GM21528 (cell line): ENCODE measurements at regions not wholly inside any gene's neighbourhood (a gene's known extent, or its start where the extent isn't known, plus 50 kb on each side); places are given as distances from the start of the nearest gene placed in this dataset.
"Not testable (repeated sequence)": the region's sequence is repeated elsewhere in the genome, so short reads cannot be mapped to it uniquely, and the experiment has no call there.

Experiments
- ATAC-seq: cut with Tn5 transposase; IDR thresholded peaks from one replicate; pipeline ENCODE4 v1.9.1; 2021; ENCODE audit warnings: mild to moderate bottlenecking, moderate library complexity; ENCODE audit not compliant: unreplicated experiment, low FRiP score

DNA sequence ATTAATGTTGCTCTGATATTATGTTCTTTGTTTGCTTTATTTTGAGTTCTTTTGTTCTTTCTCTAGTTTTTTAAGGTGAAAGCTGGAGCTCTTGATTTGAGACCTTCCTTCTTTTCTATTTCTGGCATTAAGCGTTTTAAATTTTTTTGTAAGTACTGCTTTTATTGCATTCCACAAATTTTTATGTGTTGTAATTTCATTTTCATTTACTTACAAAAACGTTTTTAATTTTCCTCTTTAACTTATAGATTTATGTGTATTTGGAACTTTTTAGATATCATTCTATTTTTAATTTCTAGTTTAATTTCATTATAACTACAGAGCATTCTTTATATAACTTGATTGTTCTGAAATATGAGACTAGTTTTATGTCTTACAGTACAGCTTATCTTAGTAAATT lies 395.6 kb downstream of the ETV1 start:
- no peak for ATAC-seq

DNA sequence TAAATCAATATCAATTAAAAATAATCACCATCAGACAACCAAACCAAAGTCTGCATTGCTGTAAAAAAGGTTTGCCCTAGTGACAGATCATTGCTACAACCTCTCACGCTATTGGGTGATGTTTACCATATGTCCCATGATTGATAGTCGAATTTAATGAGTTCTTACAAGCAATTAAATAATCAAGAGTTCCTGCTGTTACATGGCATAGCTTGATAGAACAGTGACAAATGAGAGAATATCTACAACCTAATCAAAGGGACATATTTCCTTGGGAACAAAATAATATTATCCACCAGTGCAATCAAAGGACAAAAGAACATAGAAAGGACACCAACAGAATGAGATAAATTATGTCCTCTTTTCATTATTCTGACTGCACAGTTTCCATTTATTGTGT lies 387.4 kb downstream of the ETV1 start:
- no peak for ATAC-seq

DNA sequence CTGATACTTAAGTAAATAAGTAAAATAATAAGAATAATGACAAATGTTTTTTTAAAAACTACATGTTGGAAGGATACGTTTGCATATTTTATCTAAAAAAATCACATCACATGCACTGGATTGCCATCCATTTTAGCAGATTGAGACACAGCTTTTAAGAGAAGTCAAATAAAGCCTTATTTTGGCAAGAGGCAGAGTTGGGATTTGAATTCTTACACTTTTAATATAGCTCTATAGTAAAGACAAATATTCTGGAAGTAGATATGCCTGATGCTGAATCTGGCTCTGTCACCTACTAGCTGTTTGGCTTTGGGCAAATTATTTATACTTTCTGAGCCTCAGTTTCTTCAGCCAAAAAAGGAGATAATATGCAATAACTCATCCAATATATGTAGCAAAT lies 386.4 kb downstream of the ETV1 start:
- no peak for ATAC-seq

DNA sequence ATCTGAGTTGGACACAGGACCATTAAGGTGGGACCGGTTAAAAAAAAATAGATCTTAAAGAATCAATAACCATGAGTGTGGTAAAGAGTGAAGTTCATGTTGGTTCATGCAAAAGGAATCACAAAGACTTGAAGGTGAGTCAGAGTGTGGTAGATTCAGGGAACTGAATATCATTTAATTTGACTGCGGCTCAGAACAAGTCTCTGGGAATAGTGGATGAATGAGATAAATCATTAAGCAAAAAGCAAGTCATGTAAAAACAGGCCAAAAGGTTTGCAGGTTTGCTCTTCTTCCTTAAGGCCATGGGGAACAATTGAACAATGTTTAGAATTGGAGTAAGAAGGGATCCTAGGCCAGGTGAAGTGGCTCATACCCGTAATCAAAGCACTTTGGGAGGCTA lies 385.8 kb downstream of the ETV1 start:
- no peak for ATAC-seq

DNA sequence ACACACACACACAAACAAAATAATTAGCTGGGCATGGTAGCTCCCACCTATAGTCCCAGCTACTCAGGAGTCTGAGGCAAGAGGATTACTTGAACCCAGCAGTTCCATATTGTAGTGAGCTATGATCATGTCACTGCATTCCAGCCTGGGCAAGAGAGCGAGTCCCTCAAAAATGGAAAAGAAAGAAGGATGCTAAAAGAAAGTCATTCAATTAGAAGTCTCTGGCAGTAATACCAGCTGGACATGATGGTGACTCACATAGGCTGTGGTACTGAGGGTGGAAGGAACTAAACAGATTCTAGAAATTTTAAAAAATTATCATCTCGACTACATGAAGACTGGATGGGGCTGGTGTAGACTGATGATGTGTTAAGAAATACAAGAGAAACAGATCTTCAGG lies 385.3 kb downstream of the ETV1 start:
- ATAC-seq: no peak

DNA sequence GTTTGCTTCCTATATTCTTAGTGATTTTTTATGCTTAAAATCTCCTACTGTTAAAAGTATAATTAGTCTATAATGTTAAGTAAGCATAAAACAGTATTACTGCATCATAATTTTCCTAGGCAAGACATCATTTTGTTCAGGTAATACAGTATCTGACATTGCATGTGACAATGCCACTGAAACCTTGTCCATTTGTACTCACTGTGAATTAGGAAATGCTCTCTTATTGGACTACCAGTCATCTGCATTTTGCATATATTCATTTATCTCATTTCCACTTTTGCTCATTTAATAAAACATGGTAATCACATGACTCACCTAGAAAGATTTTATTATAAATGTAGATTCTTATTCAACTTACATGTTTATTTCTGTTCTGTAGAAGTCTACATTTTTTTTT lies 379.1 kb downstream of the ETV1 start:
- no peak for ATAC-seq

DNA sequence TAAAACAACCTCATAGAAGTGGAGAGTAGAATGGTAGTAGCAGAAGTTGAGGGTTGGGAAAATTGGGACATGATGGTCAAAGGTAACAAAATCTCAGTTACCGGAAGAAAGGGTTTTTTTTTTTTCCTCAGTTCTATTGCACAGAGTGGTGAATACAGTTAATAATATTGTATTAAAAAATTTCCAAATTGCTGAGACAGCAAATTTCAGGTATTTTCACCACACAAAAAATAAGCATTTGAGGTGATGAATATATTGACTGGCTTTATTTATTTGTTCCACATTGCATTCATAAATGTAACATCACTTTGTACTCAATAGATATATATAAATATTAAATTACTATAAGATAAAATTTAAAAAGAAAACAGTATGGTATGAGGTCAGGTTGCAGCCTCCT lies 373.8 kb downstream of the ETV1 start:
- no peak for ATAC-seq

DNA sequence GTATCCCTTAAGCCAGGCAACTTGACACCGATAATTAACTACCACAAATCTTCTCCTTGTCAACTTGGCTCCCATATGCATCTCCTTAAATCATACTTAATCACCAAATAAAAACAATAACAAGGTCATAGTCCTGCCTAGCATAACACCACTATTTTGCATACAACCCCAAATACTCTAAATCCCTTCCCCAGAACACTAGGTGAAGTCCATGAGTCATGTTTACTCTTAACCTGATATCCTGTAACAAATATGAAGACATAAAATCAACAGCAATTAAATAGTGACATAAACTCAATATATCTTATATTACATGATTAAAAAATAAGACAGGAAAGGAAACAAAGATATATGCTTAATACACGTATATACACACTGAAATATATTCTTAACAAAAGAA lies 362.0 kb downstream of the ETV1 start:
- ATAC-seq: no peak

DNA sequence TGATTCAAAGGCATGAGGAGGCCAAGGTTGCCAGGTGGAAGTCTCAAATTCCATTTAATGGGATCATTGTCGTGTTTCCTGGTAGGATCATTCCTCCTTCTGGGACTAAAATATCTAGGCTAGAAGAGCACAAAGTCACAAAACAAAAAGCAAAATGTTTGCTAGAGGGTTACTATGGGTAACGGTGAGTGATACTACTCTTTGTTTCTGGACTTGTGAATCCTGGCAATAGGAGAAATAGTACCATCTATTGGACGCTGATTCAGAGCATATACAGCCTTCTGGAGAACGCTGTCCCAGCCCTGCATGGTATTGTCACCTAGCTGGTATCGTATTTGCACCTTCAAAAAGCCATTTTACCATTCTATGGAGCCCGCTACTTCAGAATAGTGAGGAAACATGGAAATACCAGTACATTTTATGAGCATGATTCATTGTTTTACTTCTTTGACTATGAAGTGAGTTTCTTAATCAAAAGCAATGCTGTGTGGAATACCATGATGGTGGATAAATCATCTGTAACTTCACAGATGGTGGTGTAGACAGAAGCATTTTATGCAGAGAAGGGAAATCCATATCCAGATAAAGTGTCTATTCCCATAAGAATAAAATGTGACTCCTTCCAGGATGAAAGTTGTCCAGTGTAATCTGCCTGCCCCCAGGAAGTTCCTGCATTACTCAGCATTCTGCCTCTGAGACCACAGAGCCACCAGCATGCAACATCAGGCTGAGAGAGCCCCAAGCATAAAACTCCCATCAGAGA lies 361.0 kb downstream of the ETV1 start:
- no peak for ATAC-seq

DNA sequence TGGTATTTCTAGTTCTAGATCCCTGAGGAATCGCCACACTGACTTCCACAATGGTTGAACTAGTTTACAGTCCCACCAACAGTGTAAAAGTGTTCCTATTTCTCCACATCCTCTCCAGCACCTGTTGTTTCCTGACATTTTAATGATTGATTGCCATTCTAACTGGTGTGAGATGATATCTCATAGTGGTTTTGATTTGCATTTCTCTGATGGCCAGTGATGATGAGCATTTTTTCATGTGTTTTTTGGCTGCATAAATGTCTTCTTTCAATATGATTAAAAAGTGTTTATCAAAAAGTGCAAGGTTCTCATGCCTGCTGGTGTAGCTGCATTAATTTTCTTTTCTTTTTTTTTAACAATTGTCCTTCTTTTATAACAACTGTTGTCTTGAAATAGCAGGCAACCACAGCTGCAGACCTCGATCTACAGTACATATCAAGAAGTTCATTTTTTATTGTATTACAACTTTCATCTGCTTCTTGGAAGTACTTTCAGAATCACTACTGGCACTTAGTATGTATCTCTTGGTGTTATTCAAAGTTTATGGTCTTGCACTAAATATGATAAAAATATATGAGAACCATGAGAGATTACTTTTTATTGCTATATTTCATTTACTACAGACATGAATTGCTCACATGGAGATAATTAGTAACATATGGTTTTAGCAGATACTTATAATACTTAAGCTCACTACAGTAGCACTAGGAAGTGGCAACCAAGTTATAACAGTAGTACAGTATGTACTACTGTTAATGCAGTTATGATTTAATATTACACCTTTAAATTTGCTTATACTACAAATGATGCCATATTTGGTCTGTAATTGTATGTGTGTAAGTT lies 358.0 kb downstream of the ETV1 start:
- not testable (repeated sequence) for ATAC-seq

DNA sequence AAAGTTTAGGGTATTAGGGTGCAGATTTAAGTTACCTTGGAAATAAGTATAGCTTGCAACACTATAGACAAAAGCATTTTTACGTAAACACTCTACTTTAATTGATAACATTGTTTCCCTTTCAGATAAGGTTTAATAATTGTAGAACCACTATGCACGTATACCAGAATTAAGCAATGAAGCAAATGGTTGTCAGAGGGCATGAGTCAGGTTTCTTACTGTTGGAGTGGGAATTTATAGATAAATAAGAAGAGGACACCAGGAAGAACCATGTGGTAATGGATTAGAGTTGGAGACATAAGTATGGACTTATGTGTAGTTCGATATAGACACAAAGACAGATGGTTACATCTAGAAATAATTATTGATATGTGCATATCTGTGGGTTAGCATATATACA lies 355.6 kb downstream of the ETV1 start:
- ATAC-seq: no peak

DNA sequence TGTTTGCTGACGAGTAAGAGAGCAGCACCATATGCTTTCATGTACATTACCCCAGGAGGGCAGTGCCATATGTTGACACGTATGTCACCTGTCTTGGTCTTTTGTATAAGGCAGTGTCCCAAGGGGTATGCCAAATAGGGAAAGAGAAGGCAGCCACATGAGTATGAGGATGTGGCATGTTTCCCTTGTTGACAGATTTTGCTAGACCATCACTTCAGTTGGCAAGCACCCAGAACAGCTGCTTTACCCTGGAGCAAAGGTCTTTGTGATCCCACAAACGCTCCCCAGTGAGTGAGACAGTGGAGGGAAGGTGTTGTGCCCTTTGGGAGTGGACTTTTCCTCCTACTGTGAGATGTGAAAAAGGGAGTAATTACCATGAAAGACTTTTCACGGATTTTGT lies 350.1 kb downstream of the ETV1 start:
- ATAC-seq: no peak

DNA sequence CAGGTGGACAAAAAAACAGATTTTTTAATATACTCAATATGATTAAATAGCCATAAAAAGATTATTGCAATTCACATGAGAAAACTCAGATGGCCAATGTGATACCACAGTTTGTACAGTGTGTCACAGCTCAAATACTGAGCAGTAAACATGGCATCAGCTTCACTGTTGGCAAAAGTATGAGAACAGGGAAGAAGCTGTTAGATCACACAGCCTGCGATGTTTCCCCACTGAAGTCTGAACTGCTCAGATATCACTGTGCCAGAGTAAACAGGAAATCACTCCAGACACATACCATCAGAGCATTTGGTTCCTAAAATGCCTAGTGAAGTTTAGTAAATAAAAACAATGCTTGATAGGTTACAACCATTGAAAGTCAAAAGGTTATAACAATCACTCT lies 347.8 kb downstream of the ETV1 start:
- ATAC-seq: no peak

DNA sequence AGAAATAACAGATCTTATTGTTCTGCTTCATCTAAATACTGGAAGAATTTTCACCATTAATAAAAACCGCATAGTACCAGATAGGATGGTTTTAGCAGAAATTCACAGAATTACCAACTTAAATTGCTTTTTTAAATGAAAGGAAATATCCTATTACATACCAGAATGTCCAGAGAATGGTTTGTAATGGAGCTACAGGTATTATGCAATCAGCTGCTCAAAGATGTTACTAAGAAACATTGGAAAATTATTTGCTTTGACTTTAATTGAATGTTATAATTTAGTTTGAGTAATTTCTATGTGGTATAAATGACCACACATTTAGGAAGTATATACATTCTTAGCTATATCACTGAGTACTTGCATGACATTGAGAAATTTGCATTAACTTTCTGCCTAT lies 338.3 kb downstream of the ETV1 start:
- ATAC-seq: no peak

DNA sequence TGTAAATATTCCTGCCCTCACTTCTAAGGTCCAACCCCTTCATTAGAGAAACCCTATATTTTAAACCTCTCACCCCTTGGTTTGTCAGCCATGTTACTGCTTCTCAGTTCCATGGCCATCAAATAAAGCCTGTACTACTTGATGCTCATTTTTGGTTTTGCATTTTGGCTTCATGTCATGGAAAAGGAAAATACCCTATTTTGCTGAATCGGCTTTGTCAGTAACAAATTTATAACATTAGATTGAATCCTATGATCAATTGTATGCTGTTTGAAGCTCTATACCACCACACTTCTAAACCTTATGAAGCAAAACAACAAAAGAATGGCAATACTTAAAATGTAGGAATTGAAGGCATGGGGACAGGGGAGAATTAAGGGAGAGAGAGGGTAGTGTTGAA lies 333.1 kb downstream of the ETV1 start:
- ATAC-seq: no peak

DNA sequence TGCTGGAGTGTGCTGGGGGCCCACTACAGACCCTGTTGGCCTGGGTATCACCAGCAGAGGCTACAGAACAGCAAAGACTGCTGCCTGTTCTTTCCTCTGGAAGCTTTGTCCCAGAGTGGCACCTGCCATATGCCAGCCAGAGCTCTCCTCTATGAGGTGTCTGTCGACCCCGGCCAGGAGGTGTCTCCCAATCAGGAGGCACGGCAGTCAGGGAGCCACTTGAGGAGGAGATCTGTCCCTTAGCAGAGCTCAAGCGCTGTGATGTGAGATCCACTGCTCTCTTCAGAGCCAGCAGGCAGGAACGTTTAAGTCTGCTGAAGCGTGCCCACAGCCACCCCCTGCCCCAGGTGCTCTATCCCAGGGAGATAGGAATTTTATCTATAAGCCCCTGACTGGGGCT lies 316.2 kb downstream of the ETV1 start:
- ATAC-seq: no peak

DNA sequence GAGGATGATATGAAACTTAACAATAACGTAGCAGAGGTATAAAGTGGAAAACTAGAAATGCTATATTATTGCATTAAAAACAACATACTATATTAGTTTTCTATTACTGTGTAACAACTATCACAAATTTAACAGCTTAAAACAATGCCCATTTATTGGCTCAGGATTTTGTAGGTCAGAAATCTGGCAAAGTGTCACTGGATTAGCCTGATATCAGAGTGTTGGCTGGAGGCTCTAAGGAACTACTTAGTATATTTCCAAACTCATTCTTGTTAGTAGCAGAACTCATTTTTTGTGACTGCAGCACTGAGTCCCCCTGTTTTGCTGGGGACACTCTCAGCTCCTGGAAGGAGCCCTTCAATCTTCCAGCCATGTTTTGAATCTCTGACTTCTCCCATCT lies 306.8 kb downstream of the ETV1 start:
- ATAC-seq: no peak

DNA sequence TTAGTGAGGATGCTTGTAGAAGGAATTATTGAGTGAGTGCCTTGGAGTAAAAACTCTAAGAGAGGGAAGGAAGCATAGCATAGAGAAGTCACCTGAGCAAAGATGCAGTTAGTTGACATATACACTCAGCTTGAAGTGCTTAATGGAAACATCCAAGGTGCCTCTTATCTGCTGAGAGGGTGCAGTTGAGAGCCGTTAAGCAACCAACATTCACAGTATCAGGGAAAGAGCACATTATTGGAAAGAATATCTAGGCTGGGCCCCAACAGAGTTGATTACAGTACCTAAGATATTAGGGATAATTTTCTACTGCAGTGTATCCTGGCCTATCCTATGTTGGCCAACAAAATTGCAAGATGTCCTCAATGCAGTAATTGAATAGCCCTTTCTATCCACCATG lies 302.0 kb downstream of the ETV1 start:
- no peak for ATAC-seq

DNA sequence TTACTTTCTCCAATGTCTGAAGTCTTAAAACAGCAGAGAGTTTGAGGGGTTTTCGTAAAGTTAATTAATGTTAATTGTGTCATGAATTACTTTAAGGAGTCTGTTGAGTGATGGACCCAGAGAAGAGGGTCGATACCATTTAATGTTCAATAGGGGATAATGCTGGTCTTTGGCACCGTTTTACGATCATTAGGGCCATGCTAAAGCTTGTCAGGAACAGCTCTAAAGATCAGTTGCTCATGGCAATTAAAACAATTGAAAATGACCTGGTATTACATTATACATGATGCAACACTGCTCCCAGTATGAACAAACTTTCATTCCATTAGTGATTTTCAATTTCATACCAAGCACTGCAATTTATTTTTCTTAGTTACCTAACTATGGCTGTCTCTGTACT lies 296.9 kb downstream of the ETV1 start:
- no peak for ATAC-seq

DNA sequence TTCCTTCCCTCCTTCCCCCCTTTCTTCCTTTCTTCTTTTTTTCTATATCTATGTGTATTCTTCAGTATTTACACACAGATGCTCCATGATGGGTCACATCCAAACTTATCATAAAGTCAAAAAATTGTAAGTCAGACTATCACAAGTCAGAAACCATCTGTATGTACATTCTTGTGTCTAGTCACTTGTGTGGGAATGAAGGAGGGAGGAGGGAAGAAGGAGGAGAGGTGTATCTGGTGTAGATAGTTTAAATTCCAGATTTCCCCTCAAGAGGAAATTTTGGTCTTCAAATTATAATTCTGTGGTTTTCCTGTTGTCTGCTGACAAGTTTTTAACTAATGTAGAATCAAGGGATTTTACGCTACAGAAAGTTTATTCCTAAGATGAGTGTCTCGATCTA lies 287.2 kb downstream of the ETV1 start:
- ATAC-seq: no peak

DNA sequence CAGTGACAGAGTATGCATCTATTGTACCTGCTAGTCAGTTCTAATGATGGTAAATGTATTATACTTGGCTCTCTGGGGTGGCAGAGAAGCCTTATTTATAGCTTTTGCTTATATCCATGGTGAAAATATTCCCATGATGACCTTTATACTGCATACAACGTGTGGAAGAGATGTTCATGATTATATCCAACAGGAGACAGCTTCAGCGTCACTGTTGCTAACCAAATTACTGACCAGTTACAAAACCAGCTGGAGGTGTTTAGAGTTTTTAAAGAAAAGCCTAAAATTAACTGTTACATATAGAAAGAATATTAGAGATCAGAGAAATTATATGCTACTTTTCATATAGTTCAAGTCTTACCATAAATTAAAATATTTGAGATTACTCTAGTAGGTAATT lies 280.8 kb downstream of the ETV1 start:
- no peak for ATAC-seq

DNA sequence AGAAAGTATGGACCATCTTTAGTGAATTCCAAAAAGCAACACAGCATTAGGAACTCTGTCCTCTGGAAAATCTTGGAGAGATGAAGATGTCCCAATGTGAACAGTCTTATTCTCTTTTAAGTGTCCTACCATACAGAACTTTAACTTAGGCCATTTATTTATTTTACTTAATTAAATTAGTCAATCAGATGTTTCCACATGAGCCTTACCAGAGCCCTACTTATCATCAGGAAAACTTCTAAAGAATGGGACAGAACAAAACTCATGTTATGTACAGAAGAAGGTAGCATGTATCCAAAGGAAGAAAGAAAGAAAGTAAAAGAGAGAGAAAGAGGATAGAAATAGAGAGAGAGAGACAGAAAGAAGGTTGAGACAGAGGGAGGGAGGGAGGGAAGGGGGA lies 276.4 kb downstream of the ETV1 start:
- no peak for ATAC-seq
